Vagina (tissue), 2 donors: ENCODE measurements at regions not wholly inside any gene's neighbourhood (a gene's known extent, or its start where the extent isn't known, plus 50 kb on each side); places are given as distances from the start of the nearest gene placed in this dataset.

Experiments used
- DNase-seq, 2 donors: peaks; one replicate each; pipeline ENCODE4 v3.0.0-alpha.2; 2017; ENCODE audit errors: extremely low spot score in 2 of 2
- H3K27ac ChIP-seq: fragments of 200-600 bp; sonication (generic); one replicate; pipeline ENCODE4 v1.5.1; 2019
- H3K27me3 ChIP-seq: fragments of 200-600 bp; sonication (generic); one replicate; pipeline ENCODE4 v1.5.1; 2019
- H3K36me3 ChIP-seq, 2 donors: fragments of 200-600 bp; sonication (generic); one replicate each; pipeline ENCODE4 v1.5.1; 2017 to 2019
- H3K4me1 ChIP-seq: fragments of 200-600 bp; sonication (generic); one replicate; pipeline ENCODE4 v1.5.1; 2019
- H3K4me3 ChIP-seq, 2 donors: fragments of 200-600 bp; sonication (generic); 1 replicate in 1 of 2; 2 replicates in 1 of 2; pipeline ENCODE4 v1.5.1; 2016 to 2019
- H3K9me3 ChIP-seq: fragments of 200-600 bp; sonication (generic); one replicate; pipeline ENCODE4 v1.5.1; 2019
- POLR2A ChIP-seq, 2 donors: fragments of 450-650 bp; IDR thresholded peaks; one replicate each; pipeline ENCODE4 v1.6.1; 2017; ENCODE audit warnings: antibody characterized with exemption in 2 of 2, mild to moderate bottlenecking in 2 of 2, moderate library complexity in 2 of 2
- POLR2AphosphoS5 ChIP-seq, 2 donors: sonication (generic); formaldehyde crosslinking; IDR thresholded peaks; one replicate each; pipeline ENCODE4 v1.9.0; 2017; ENCODE audit warnings: antibody characterized with exemption in 2 of 2, mild to moderate bottlenecking in 2 of 2, low read depth in 1 of 2; ENCODE audit not compliant: insufficient read depth in 1 of 2
- intact Hi-C: fragments of 100-400 bp; cut with DNase I; formaldehyde crosslinking; loops from one replicate; pipeline ENCODE4 v1.15.1; 2023
- TF ChIP-seq, protein P1 (sequence below), 3 experiments: fragments of 450-650 bp in 2 of 3; fragments of 200-600 bp in 1 of 3; sonication (generic) in 1 of 3; IDR thresholded peaks; one replicate each; pipeline ENCODE4 v1.5.1; 2017 to 2019; ENCODE audit warnings: antibody characterized with exemption in 3 of 3, mild to moderate bottlenecking in 2 of 3, moderate library complexity in 2 of 3

- Histone ChIP-seq H3K27ac (no peak overlapping the region), H3K36me3 (no peaks in the 10 kb centered on the region), H3K4me1 (no peaks in the 10 kb centered on the region), H3K4me3 (no peak overlapping the region), H3K9me3 (no peaks in the 10 kb centered on the region), H3K27me3 (no peaks in the 10 kb centered on the region)
- DNase-seq, result no peak
- TF ChIP-seq, protein P1, sequence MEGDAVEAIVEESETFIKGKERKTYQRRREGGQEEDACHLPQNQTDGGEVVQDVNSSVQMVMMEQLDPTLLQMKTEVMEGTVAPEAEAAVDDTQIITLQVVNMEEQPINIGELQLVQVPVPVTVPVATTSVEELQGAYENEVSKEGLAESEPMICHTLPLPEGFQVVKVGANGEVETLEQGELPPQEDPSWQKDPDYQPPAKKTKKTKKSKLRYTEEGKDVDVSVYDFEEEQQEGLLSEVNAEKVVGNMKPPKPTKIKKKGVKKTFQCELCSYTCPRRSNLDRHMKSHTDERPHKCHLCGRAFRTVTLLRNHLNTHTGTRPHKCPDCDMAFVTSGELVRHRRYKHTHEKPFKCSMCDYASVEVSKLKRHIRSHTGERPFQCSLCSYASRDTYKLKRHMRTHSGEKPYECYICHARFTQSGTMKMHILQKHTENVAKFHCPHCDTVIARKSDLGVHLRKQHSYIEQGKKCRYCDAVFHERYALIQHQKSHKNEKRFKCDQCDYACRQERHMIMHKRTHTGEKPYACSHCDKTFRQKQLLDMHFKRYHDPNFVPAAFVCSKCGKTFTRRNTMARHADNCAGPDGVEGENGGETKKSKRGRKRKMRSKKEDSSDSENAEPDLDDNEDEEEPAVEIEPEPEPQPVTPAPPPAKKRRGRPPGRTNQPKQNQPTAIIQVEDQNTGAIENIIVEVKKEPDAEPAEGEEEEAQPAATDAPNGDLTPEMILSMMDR (IDR thresholded peaks at IDR 0.05), result no peak
- TF ChIP-seq POLR2A (IDR thresholded peaks at IDR 0.05) (no peak), POLR2AphosphoS5 (IDR thresholded peaks at IDR 0.05; ENCODE audit: insufficient read depth in 1 of 2, low read depth in 1 of 2) (no peak)
- intact Hi-C loops, result no loop called here
Observed at GRCh38 chr2:6648596-6649247, 217.0 kb downstream of the CMPK2 start.

- DNase-seq, result no peak
- no peak overlapping the region for H3K27ac ChIP-seq
- TF ChIP-seq POLR2A (IDR thresholded peaks at IDR 0.05), result no peak
- TF ChIP-seq POLR2AphosphoS5 (IDR thresholded peaks at IDR 0.05; ENCODE audit: insufficient read depth in 1 of 2, low read depth in 1 of 2), result no peak
- TF ChIP-seq, protein P1 (IDR thresholded peaks at IDR 0.05), result no peak
- intact Hi-C loops, result no loop called here
- no peaks in the 10 kb centered on the region for H3K4me1 ChIP-seq
- no peaks in the 10 kb centered on the region for H3K36me3 ChIP-seq
- no peaks in the 10 kb centered on the region for H3K9me3 ChIP-seq
- H3K4me3 ChIP-seq, result no peak overlapping the region
- no peaks in the 10 kb centered on the region for H3K27me3 ChIP-seq
Observed at GRCh38 chr2:6650311-6650710, 215.4 kb downstream of the CMPK2 start.

DNA sequence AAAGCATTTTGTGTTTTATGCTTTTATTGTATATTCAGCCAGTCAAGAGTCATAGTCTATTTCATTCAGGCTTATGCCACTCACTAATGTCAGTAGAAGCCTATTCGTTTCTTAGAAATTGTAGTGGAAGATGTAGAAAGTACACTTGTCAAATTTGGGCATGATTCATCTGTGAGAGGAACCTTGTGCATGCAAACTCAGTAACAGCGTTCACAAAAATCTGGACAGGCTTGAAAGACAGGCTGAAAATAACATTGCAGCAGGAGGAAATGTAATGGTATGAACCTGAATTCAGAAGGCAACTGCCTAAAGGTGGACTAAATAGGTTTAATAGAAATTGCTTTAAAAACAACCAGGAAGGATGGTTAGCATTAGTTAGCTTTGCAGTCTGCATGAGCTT is 213.5 kb downstream of the CMPK2 start:
- TF ChIP-seq, protein P1 (IDR thresholded peaks at IDR 0.05), result no peak
- no peak for TF ChIP-seq POLR2A (IDR thresholded peaks at IDR 0.05)
- TF ChIP-seq POLR2AphosphoS5 (IDR thresholded peaks at IDR 0.05; ENCODE audit: insufficient read depth in 1 of 2, low read depth in 1 of 2), result no peak
- Histone ChIP-seq H3K4me1 (no peaks in the 10 kb centered on the region), H3K27ac (no peak overlapping the region), H3K27me3 (no peaks in the 10 kb centered on the region), H3K4me3 (no peak overlapping the region), H3K36me3 (no peaks in the 10 kb centered on the region), H3K9me3 (no peaks in the 10 kb centered on the region)
- intact Hi-C loops, result no loop called here
- no peak for DNase-seq

GRCh38 chr2:6653281-6653750 is 212.4 kb downstream of the CMPK2 start:
- Histone ChIP-seq H3K9me3 (no peaks in the 10 kb centered on the region), H3K36me3 (no peaks in the 10 kb centered on the region), H3K27ac (no peak overlapping the region), H3K4me3 (no peak overlapping the region), H3K27me3 (no peaks in the 10 kb centered on the region), H3K4me1 (no peaks in the 10 kb centered on the region)
- TF ChIP-seq POLR2A (IDR thresholded peaks at IDR 0.05) (no peak), POLR2AphosphoS5 (IDR thresholded peaks at IDR 0.05; ENCODE audit: insufficient read depth in 1 of 2, low read depth in 1 of 2) (no peak)
- TF ChIP-seq, protein P1 (IDR thresholded peaks at IDR 0.05), result no peak
- intact Hi-C loops, result no loop called here
- no peak for DNase-seq

GRCh38 chr2:6654279-6654678 is 211.4 kb downstream of the CMPK2 start:
- Histone ChIP-seq H3K27me3 (no peaks in the 10 kb centered on the region), H3K9me3 (no peaks in the 10 kb centered on the region), H3K4me3 (no peak overlapping the region), H3K36me3 (no peaks in the 10 kb centered on the region), H3K4me1 (no peaks in the 10 kb centered on the region), H3K27ac (no peak overlapping the region)
- TF ChIP-seq POLR2A (IDR thresholded peaks at IDR 0.05) (no peak), POLR2AphosphoS5 (IDR thresholded peaks at IDR 0.05; ENCODE audit: insufficient read depth in 1 of 2, low read depth in 1 of 2) (no peak)
- TF ChIP-seq, protein P1 (IDR thresholded peaks at IDR 0.05), result no peak
- intact Hi-C loops, result no loop called here
- no peak for DNase-seq
